ENCODE measurements at regions not wholly inside any gene's neighbourhood (a gene's known extent, or its start where the extent isn't known, plus 50 kb on each side); places are given as distances from the start of the nearest gene placed in this dataset.

DNA sequence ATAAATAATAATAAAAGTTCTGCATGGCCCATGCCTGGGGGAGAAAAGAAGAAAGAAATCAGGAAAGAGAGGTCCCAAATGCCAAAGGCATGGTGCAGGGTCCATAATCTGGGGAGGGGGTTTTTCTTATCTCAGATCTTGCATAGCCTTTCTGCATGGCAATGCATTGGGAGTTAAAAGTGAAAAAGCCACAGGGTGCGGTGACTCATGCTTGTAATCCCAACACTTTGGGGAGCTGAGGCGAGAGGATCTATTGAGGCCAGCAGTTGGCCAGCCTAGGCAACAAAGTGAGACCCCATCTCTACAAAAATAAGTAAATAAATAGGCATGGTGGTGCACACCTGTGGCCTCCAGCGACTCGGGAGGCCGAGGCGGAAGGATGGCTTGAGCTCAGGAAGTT, 76.8 kb upstream of the GATA2 start:
- Histone ChIP-seq H3K27ac (ENCODE audit: control insufficient read depth, insufficient read depth) (no peak overlapping the region), H2AFZ (ENCODE audit: control insufficient read depth, low read depth, low read length) (no peak overlapping the region), H3K36me3 (ENCODE audit: control insufficient read depth in 2 of 2, insufficient read depth in 2 of 2, low read length in 1 of 2) (no peaks in the 10 kb centered on the region), H3K4me2 (ENCODE audit: control insufficient read depth, insufficient read depth) (no peak overlapping the region), H3K79me2 (ENCODE audit: control insufficient read depth, insufficient read depth, low read length) (no peaks in the 10 kb centered on the region), H3K27me3 (replicated peaks in 1 of 2; ENCODE audit: control insufficient read depth in 2 of 2, insufficient read depth in 2 of 2, low read length in 1 of 2) (peaks cover 0 to 3% of the 10 kb centered on the region in 2 experiments; a peak in 2 of 4 replicates), H3K9me3 (replicated peaks; ENCODE audit: control insufficient read depth, insufficient read depth, low read length) (no peaks in the 10 kb centered on the region), H4K20me1 (ENCODE audit: control insufficient read depth, insufficient read depth) (no peaks in the 10 kb centered on the region), H3K4me3 (no peak overlapping the region), H3K9ac (ENCODE audit: control insufficient read depth, insufficient read depth, low read length) (no peak overlapping the region), H3K4me1 (ENCODE audit: control insufficient read depth, insufficient read depth, low read length) (peaks cover 6% of the 10 kb centered on the region)
- no peak for TF ChIP-seq NRF1 (conservative IDR thresholded peaks at IDR 0.05; ENCODE audit: low read depth, low read length)
- no TSS peak for BruUV-seq (replicated peaks)
- FAIRE-seq, result no peak
- ChIA-PET CTCF (no interaction called here), SMC1A (ENCODE audit: uncharacterized antibody, unreplicated experiment) (interaction anchor here (1.0 kb wide), 1 partner anchor 39 kb away, joined by 3 read pairs; no protein-coding TSS in a partner anchor), RAD21 (ENCODE audit: unreplicated experiment) (no interaction called here), POLR2A (no interaction called here)
- ATAC-seq, result no peak
- no peak for DNase-seq (ENCODE audit: low read depth, low spot score)
- WGBS (ENCODE audit: insufficient coverage, insufficient replicate concordance, low lambda C conversion rate, missing lambda C conversion rate), result 63% methylated on average over 6 of the region's 6 CpGs
- in situ Hi-C loops (cut with MboI) (no loop called here), intact Hi-C loops (cut with micrococcal nuclease; ENCODE audit: unreplicated experiment) (no loop called here)

- Histone ChIP-seq H3K9ac (ENCODE audit: control insufficient read depth, insufficient read depth, low read length) (no peak overlapping the region), H3K27me3 (replicated peaks in 1 of 2; ENCODE audit: control insufficient read depth in 2 of 2, insufficient read depth in 2 of 2, low read length in 1 of 2) (peaks cover 0 to 3% of the 10 kb centered on the region in 2 experiments; a peak in 2 of 4 replicates), H3K9me3 (replicated peaks; ENCODE audit: control insufficient read depth, insufficient read depth, low read length) (no peaks in the 10 kb centered on the region), H3K27ac (ENCODE audit: control insufficient read depth, insufficient read depth) (no peak overlapping the region), H4K20me1 (ENCODE audit: control insufficient read depth, insufficient read depth) (no peaks in the 10 kb centered on the region), H2AFZ (ENCODE audit: control insufficient read depth, low read depth, low read length) (no peak overlapping the region), H3K4me3 (no peak overlapping the region), H3K4me1 (ENCODE audit: control insufficient read depth, insufficient read depth, low read length) (peaks cover 6% of the 10 kb centered on the region), H3K36me3 (ENCODE audit: control insufficient read depth in 2 of 2, insufficient read depth in 2 of 2, low read length in 1 of 2) (no peaks in the 10 kb centered on the region), H3K79me2 (ENCODE audit: control insufficient read depth, insufficient read depth, low read length) (no peaks in the 10 kb centered on the region), H3K4me2 (ENCODE audit: control insufficient read depth, insufficient read depth) (no peak overlapping the region)
- TF ChIP-seq EED (IDR thresholded peaks at IDR 0.05; ENCODE audit: low read depth) (no peak), ZZZ3 (IDR thresholded peaks at IDR 0.05; ENCODE audit: control insufficient read depth, insufficient read length, low read depth) (no peak), SMAD1 (IDR thresholded peaks at IDR 0.05; ENCODE audit: low read depth, partially characterized antibody) (no peak)
- no peak for FAIRE-seq
- intact Hi-C loops (cut with micrococcal nuclease; ENCODE audit: unreplicated experiment), result no loop called here
- in situ Hi-C loops (cut with MboI), result no loop called here
- no peak for ATAC-seq
- POLR2A ChIA-PET, result no interaction called here
- CTCF ChIA-PET, result no interaction called here
- DNase-seq (ENCODE audit: low read depth, low spot score), result no peak
- SMC1A ChIA-PET (ENCODE audit: uncharacterized antibody, unreplicated experiment), result no interaction called here
- BruUV-seq (replicated peaks), result no TSS peak
- RAD21 ChIA-PET (ENCODE audit: unreplicated experiment), result no interaction called here
- 61% methylated on average over 17 of the region's 17 CpGs for WGBS (ENCODE audit: insufficient coverage, insufficient replicate concordance, low lambda C conversion rate, missing lambda C conversion rate)
Observed at GRCh38 chr3:128568602-128569490, 75.8 kb upstream of the GATA2 start.
